ENCODE measurements at regions not wholly inside any gene's neighbourhood (a gene's known extent, or its start where the extent isn't known, plus 50 kb on each side); places are given as distances from the start of the nearest gene placed in this dataset.

GRCh38 chr9:135275571-135276289 lies 188.3 kb downstream of the OLFM1 start:
- TF ChIP-seq POLR2AphosphoS5 (IDR thresholded peaks at IDR 0.05; ENCODE audit: low read depth, low read length), result no peak
- TF ChIP-seq TAF1 (IDR thresholded peaks at IDR 0.05; ENCODE audit: borderline replicate concordance, insufficient read depth, low read length), result no peak
- no peak for TF ChIP-seq SIN3A (IDR thresholded peaks at IDR 0.05; ENCODE audit: borderline replicate concordance, insufficient read depth, low read length)
- TF ChIP-seq REST (IDR thresholded peaks at IDR 0.05; ENCODE audit: insufficient read depth in 1 of 2, low read depth in 2 of 2, low read length in 2 of 2), result no peak
- TF ChIP-seq FOXP2 (optimal IDR thresholded peaks at IDR 0.05; ENCODE audit: borderline replicate concordance, extremely low read depth, extremely low read length, insufficient read depth), result no peak
